Mesothelial cell of epicardium (in vitro differentiated cells): ENCODE measurements at regions not wholly inside any gene's neighbourhood (a gene's known extent, or its start where the extent isn't known, plus 50 kb on each side); places are given as distances from the start of the nearest gene placed in this dataset.

Source experiments
- DNase-seq, 2 experiments: peaks; one replicate each; pipeline ENCODE4 v3.0.0; 2021; ENCODE audit warnings: low spot score in 2 of 2; ENCODE audit not compliant: unreplicated experiment in 2 of 2
- H3K27ac Mint-ChIP-seq: 2 replicates; pipeline ENCODE4 v1.8.0; 2021; ENCODE audit warnings: mixed read lengths
- H3K27me3 Mint-ChIP-seq: 2 replicates; pipeline ENCODE4 v1.8.0; 2021; ENCODE audit warnings: low read depth, mixed read lengths
- H3K36me3 Mint-ChIP-seq: 2 replicates; pipeline ENCODE4 v1.8.0; 2021; ENCODE audit warnings: mixed read lengths
- H3K4me1 Mint-ChIP-seq: 2 replicates; pipeline ENCODE4 v1.8.0; 2021; ENCODE audit warnings: mixed read lengths
- H3K4me3 Mint-ChIP-seq: 2 replicates; pipeline ENCODE4 v1.8.0; 2021; ENCODE audit warnings: mild to moderate bottlenecking, moderate library complexity, mixed read lengths
- H3K9me3 Mint-ChIP-seq: 2 replicates; pipeline ENCODE4 v1.8.0; 2021; ENCODE audit warnings: mixed read lengths
- CTCF ChIP-seq: fragments of 200-600 bp; sonication (generic); IDR thresholded peaks from one replicate; pipeline ENCODE4 v1.5.0; 2021; ENCODE audit warnings: antibody characterized with exemption; ENCODE audit not compliant: unreplicated experiment

GRCh38 chr2:83051538-83052170 lies 1407.4 kb downstream of the SUCLG1 start:
- peak overlapping the region; percentile 74 for H3K27ac Mint-ChIP-seq
- TF ChIP-seq CTCF = no peak
- no peak for DNase-seq
- H3K9me3 Mint-ChIP-seq = peaks cover 9% of the 10 kb centered on the region
- no peaks in the 10 kb centered on the region for H3K27me3 Mint-ChIP-seq
- H3K4me1 Mint-ChIP-seq = peaks cover 14% of the 10 kb centered on the region
- peaks cover 2% of the 10 kb centered on the region for H3K36me3 Mint-ChIP-seq
- H3K4me3 Mint-ChIP-seq = no peak overlapping the region

GRCh38 chr2:83042053-83042452 lies 1417.0 kb downstream of the SUCLG1 start:
- Mint-ChIP-seq H3K27me3 (no peaks in the 10 kb centered on the region), H3K4me1 (no peaks in the 10 kb centered on the region), H3K4me3 (no peak overlapping the region), H3K27ac (no peak overlapping the region), H3K9me3 (no peaks in the 10 kb centered on the region), H3K36me3 (no peaks in the 10 kb centered on the region)
- TF ChIP-seq CTCF = no peak
- DNase-seq = no peak

GRCh38 chr2:83022631-83023210 lies 1436.4 kb downstream of the SUCLG1 start:
- TF ChIP-seq CTCF = no peak
- Mint-ChIP-seq H3K9me3 (peaks cover 12% of the 10 kb centered on the region), H3K36me3 (no peaks in the 10 kb centered on the region), H3K27ac (no peak overlapping the region), H3K4me1 (no peaks in the 10 kb centered on the region), H3K4me3 (no peak overlapping the region), H3K27me3 (no peaks in the 10 kb centered on the region)
- no peak for DNase-seq

- H3K9me3 Mint-ChIP-seq = peaks cover 6% of the 10 kb centered on the region
- no peak overlapping the region for H3K4me3 Mint-ChIP-seq
- no peaks in the 10 kb centered on the region for H3K4me1 Mint-ChIP-seq
- H3K27me3 Mint-ChIP-seq = no peaks in the 10 kb centered on the region
- no peak overlapping the region for H3K27ac Mint-ChIP-seq
- no peak for TF ChIP-seq CTCF
- DNase-seq = no peak
- no peaks in the 10 kb centered on the region for H3K36me3 Mint-ChIP-seq
These were observed 1441.6 kb downstream of the SUCLG1 start for GRCh38 chr2:83017366-83018090.

- Mint-ChIP-seq H3K27ac (no peak overlapping the region), H3K27me3 (no peaks in the 10 kb centered on the region), H3K36me3 (no peaks in the 10 kb centered on the region), H3K4me1 (no peaks in the 10 kb centered on the region), H3K4me3 (no peak overlapping the region), H3K9me3 (peaks cover 6% of the 10 kb centered on the region)
- no peak for DNase-seq
- no peak for TF ChIP-seq CTCF
These were observed 1442.6 kb downstream of the SUCLG1 start for GRCh38 chr2:83016343-83017110.
